ENCODE measurements at regions not wholly inside any gene's neighbourhood (a gene's known extent, or its start where the extent isn't known, plus 50 kb on each side); places are given as distances from the start of the nearest gene placed in this dataset.
"Not testable (repeated sequence)": the region's sequence is repeated elsewhere in the genome, so short reads cannot be mapped to it uniquely, and the experiment has no call there.

- not testable (repeated sequence) for H3K27ac ChIP-seq; H3K36me3 ChIP-seq; H3K4me3 ChIP-seq (ENCODE audit: low read depth, low read length); H3K27me3 ChIP-seq (ENCODE audit: insufficient read depth, low read depth, severe bottlenecking); DNase-seq; H3K9me3 ChIP-seq (ENCODE audit: severe bottlenecking)
Measured at GRCh38 chr9:63327211-63327610, 1957.8 kb downstream of the FOXD4L5 start.

- H3K4me3 ChIP-seq (ENCODE audit: low read depth, low read length); H3K36me3 ChIP-seq; H3K27ac ChIP-seq; H3K9me3 ChIP-seq (ENCODE audit: severe bottlenecking); DNase-seq; H3K27me3 ChIP-seq (ENCODE audit: insufficient read depth, low read depth, severe bottlenecking): not testable (repeated sequence)
Measured at GRCh38 chr9:63326665-63327064, 1958.3 kb downstream of the FOXD4L5 start.

- not testable (repeated sequence) for H3K4me3 ChIP-seq (ENCODE audit: low read depth, low read length); H3K27me3 ChIP-seq (ENCODE audit: insufficient read depth, low read depth, severe bottlenecking); H3K9me3 ChIP-seq (ENCODE audit: severe bottlenecking); H3K36me3 ChIP-seq; DNase-seq; H3K27ac ChIP-seq
Measured at GRCh38 chr9:63325696-63326095, 1959.3 kb downstream of the FOXD4L5 start.

- H3K36me3 ChIP-seq; H3K4me3 ChIP-seq (ENCODE audit: low read depth, low read length); H3K27ac ChIP-seq; H3K9me3 ChIP-seq (ENCODE audit: severe bottlenecking); DNase-seq; H3K27me3 ChIP-seq (ENCODE audit: insufficient read depth, low read depth, severe bottlenecking): not testable (repeated sequence)
Measured at GRCh38 chr9:63318093-63318492, 1966.9 kb downstream of the FOXD4L5 start.

- not testable (repeated sequence) for H3K9me3 ChIP-seq (ENCODE audit: severe bottlenecking); H3K27me3 ChIP-seq (ENCODE audit: insufficient read depth, low read depth, severe bottlenecking); DNase-seq; H3K27ac ChIP-seq; H3K36me3 ChIP-seq; H3K4me3 ChIP-seq (ENCODE audit: low read depth, low read length)
Measured at GRCh38 chr9:63315387-63315786, 1969.6 kb downstream of the FOXD4L5 start.

GRCh38 chr9:63296848-63297247 is 1988.2 kb downstream of the FOXD4L5 start:
- peak; percentile 1 for DNase-seq
- H3K36me3 ChIP-seq; H3K4me3 ChIP-seq (ENCODE audit: low read depth, low read length); H3K27me3 ChIP-seq (ENCODE audit: insufficient read depth, low read depth, severe bottlenecking); H3K9me3 ChIP-seq (ENCODE audit: severe bottlenecking); H3K27ac ChIP-seq: not testable (repeated sequence)

- not testable (repeated sequence) for H3K27ac ChIP-seq; H3K4me3 ChIP-seq (ENCODE audit: low read depth, low read length); DNase-seq; H3K9me3 ChIP-seq (ENCODE audit: severe bottlenecking); H3K27me3 ChIP-seq (ENCODE audit: insufficient read depth, low read depth, severe bottlenecking); H3K36me3 ChIP-seq
Measured at GRCh38 chr9:63296366-63296765, 1988.6 kb downstream of the FOXD4L5 start.

GRCh38 chr9:63289971-63290370 is 1995.0 kb downstream of the FOXD4L5 start:
- not testable (repeated sequence) for H3K27ac ChIP-seq; H3K9me3 ChIP-seq (ENCODE audit: severe bottlenecking); H3K27me3 ChIP-seq (ENCODE audit: insufficient read depth, low read depth, severe bottlenecking); H3K4me3 ChIP-seq (ENCODE audit: low read depth, low read length); H3K36me3 ChIP-seq
- DNase-seq = peak; percentile 6

Measured in WERI-Rb-1 (cell line).